Lower lobe of right lung (tissue), 2 donors: ENCODE measurements at regions not wholly inside any gene's neighbourhood (a gene's known extent, or its start where the extent isn't known, plus 50 kb on each side); places are given as distances from the start of the nearest gene placed in this dataset.

Experiments used
- ATAC-seq, 2 donors: fragments of 200-7000 bp; cut with Tn5 transposase; one replicate each; pipeline ENCODE4 v1.9.1; 2020 to 2022; ENCODE audit warnings: mild to moderate bottlenecking in 2 of 2, moderate library complexity in 2 of 2
- DNase-seq: peaks from one replicate; pipeline ENCODE4 v3.0.0-alpha.2; 2020
- H3K27ac ChIP-seq: fragments of 200-600 bp; one replicate; pipeline ENCODE4 v1.8.0; 2022
- H3K27me3 ChIP-seq: fragments of 200-600 bp; one replicate; pipeline ENCODE4 v1.8.0; 2022; ENCODE audit warnings: low read depth
- H3K36me3 ChIP-seq: fragments of 200-600 bp; one replicate; pipeline ENCODE4 v1.8.0; 2022; ENCODE audit warnings: mild to moderate bottlenecking
- H3K4me1 ChIP-seq: fragments of 200-600 bp; one replicate; pipeline ENCODE4 v1.8.0; 2022
- H3K4me3 ChIP-seq: fragments of 200-600 bp; one replicate; pipeline ENCODE4 v1.8.0; 2022; ENCODE audit warnings: mild to moderate bottlenecking
- H3K9me3 ChIP-seq: fragments of 200-600 bp; one replicate; pipeline ENCODE4 v1.8.0; 2022
- intact Hi-C: fragments of 100-400 bp; cut with DNase I; formaldehyde crosslinking; loops from one replicate; pipeline ENCODE4 v1.11.0; 2022
- TF ChIP-seq, protein P1 (sequence below): fragments of 200-600 bp; IDR thresholded peaks from one replicate; pipeline ENCODE4 v1.8.0; 2022; ENCODE audit warnings: antibody characterized with exemption, mild to moderate bottlenecking
- donor health status: DM: no; HTN: yes; CAD: no; lungs with severe emphysema.

DNA sequence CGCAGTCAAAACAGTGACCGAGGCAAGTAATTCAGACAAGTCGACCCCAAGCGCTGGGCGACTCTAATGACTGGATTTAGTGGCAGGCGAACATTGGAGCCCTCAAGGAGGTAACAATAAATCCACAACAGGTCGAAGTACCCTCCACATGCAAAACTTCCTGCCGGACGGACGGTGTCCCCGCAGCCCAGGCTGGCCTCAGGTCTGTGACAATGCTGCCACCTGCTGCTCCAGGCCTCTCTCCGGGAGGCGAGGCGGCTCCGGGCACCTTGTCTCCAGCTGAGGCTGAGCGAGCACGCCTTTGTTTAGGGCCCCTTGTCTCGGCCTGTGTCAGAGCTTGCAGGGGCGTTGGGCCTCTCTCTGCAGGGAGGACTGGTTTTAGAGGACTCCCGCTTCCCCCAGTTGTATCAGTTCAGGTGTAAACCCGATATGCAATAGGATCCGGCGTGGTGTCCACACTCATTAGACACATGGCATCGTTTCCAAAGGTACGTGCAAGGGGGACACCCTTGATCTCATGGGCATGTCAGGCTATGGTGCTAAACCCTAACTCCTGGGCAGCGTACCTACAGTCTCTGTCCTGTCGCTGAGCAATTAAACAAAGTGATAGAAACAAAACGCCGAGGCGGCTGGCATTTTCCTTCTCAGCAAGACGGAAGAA, 628.0 kb upstream of the ADAMTS16 start:
- H3K27me3 ChIP-seq = no peaks in the 10 kb centered on the region
- H3K36me3 ChIP-seq = no peaks in the 10 kb centered on the region
- ATAC-seq (peak; percentile 91 to 93), DNase-seq (peak; percentile 76)
- intact Hi-C loops = no loop called here
- H3K27ac ChIP-seq = no peak overlapping the region
- H3K9me3 ChIP-seq = no peaks in the 10 kb centered on the region
- no peaks in the 10 kb centered on the region for H3K4me1 ChIP-seq
- TF ChIP-seq, protein P1, sequence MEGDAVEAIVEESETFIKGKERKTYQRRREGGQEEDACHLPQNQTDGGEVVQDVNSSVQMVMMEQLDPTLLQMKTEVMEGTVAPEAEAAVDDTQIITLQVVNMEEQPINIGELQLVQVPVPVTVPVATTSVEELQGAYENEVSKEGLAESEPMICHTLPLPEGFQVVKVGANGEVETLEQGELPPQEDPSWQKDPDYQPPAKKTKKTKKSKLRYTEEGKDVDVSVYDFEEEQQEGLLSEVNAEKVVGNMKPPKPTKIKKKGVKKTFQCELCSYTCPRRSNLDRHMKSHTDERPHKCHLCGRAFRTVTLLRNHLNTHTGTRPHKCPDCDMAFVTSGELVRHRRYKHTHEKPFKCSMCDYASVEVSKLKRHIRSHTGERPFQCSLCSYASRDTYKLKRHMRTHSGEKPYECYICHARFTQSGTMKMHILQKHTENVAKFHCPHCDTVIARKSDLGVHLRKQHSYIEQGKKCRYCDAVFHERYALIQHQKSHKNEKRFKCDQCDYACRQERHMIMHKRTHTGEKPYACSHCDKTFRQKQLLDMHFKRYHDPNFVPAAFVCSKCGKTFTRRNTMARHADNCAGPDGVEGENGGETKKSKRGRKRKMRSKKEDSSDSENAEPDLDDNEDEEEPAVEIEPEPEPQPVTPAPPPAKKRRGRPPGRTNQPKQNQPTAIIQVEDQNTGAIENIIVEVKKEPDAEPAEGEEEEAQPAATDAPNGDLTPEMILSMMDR = peak; percentile 53
- peak overlapping the region; percentile 32 for H3K4me3 ChIP-seq

DNA sequence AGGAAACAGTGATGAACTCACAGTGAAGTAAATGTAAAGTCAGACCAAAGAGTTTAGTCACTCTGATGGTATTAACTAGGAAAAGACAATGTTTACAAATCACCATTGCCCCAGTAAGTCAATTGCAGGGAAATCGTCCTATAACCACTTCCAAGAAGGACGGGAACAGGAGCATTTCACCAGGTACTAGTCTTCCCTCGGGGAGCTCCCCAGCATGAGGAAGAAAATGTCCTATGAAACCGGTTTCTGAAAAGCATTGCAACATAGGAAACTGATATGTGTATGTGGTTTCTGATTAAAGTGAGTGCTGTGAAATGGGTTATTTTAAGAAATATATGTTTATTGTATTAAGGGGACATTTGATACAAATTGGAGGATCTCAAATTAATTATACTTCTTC, 626.7 kb upstream of the ADAMTS16 start:
- Histone ChIP-seq H3K4me1 (no peaks in the 10 kb centered on the region), H3K36me3 (no peaks in the 10 kb centered on the region), H3K9me3 (no peaks in the 10 kb centered on the region), H3K27ac (no peak overlapping the region), H3K4me3 (no peak overlapping the region), H3K27me3 (no peaks in the 10 kb centered on the region)
- no peak for ATAC-seq
- DNase-seq = no peak
- intact Hi-C loops = no loop called here
- TF ChIP-seq, protein P1 = no peak

DNA sequence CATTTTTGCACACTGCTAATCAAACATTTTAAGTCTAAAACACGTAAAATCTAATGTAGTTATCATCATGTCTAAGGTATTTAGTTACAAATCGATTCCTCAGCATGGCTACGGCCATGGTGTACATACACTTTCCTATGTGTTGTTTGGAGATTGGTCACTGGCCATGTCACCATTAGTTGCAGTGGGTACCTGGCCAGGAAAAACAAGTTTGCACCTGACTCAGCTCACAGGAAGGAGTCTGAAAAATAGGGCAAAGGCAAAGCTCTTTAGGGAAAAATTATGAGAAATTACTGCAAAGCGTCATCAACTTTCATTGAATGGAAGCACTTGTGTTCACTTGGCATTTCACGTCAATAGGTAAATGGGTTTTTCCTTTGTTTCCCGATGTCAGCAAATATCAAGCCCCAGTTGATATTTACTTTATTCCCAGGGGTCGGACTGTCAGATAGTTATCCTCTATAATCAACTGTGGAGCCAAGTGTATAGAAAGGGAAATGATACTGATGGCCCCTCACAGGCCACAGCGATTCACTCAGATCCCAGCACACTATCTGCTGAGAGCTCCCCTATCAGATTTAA, 626.0 kb upstream of the ADAMTS16 start:
- no peaks in the 10 kb centered on the region for H3K9me3 ChIP-seq
- TF ChIP-seq, protein P1 = no peak
- H3K4me1 ChIP-seq = no peaks in the 10 kb centered on the region
- DNase-seq (no peak), ATAC-seq (no peak)
- intact Hi-C loops = no loop called here
- H3K27ac ChIP-seq = no peak overlapping the region
- no peaks in the 10 kb centered on the region for H3K36me3 ChIP-seq
- H3K4me3 ChIP-seq = no peak overlapping the region
- no peaks in the 10 kb centered on the region for H3K27me3 ChIP-seq

DNA sequence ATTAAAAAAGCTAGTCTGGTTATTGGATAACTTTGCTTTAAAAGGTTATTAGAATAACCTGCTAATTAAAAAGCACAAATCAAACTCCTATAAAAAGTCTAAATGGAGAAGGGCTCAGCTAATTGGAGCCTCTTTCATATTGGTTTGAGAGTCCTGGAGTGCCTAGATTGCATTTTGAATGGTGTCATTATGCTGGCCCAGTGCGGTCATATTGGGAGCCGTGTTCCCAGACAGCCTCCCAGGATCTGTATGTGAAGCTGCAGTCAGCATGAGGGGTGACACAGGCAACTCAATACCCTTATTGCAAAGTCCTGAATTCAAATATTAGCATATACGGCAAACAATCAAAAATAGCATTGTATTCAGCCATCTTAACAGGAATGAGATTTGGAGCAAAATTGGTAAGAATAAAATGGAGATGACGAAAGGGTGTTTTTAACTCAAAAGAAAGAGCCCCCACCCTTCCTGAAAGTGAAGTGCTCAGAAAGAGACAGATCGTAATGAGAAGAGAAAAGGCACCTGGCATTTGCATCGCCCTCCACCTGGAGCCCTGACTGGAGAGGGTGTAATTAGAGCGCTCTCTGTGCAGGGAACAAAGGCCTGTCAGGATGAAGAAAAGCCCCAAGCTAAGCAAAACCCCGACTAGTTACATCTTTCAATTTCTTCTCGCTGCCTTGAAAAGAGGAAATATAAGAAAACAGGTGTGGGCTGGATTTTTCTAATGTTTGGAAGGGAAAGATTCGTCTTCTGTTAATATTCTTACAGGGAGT, 621.0 kb upstream of the ADAMTS16 start:
- no peak overlapping the region for H3K4me3 ChIP-seq
- H3K36me3 ChIP-seq = no peaks in the 10 kb centered on the region
- no peaks in the 10 kb centered on the region for H3K4me1 ChIP-seq
- no peak for DNase-seq
- no peak for ATAC-seq
- H3K9me3 ChIP-seq = no peaks in the 10 kb centered on the region
- intact Hi-C loops = no loop called here
- no peak overlapping the region for H3K27ac ChIP-seq
- TF ChIP-seq, protein P1 = no peak
- no peaks in the 10 kb centered on the region for H3K27me3 ChIP-seq

DNA sequence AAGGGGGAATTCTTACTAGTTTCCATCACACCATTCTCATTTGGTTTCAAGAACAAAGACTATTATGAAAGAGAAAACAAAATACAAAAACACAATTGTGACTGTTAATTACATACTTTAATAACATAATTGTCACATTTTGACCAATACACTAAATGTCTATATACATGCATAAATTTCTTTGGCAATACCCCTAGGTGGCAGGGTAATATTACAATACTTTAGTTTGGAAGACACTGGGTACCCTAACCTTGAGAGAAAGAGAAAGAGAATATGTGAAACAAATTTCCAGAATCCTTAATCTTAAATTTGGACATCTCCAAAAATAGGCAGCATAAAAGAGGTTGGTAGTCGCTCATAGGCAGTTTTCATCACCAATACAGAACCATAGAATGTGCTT, 619.6 kb upstream of the ADAMTS16 start:
- Histone ChIP-seq H3K27me3 (no peaks in the 10 kb centered on the region), H3K4me1 (no peaks in the 10 kb centered on the region), H3K27ac (no peak overlapping the region), H3K9me3 (no peaks in the 10 kb centered on the region), H3K36me3 (no peaks in the 10 kb centered on the region), H3K4me3 (no peak overlapping the region)
- intact Hi-C loops = no loop called here
- ATAC-seq (no peak), DNase-seq (no peak)
- TF ChIP-seq, protein P1 = no peak
